Loucy (cell line): ENCODE measurements at regions not wholly inside any gene's neighbourhood (a gene's known extent, or its start where the extent isn't known, plus 50 kb on each side); places are given as distances from the start of the nearest gene placed in this dataset.

Experiments used
- H2AFZ ChIP-seq: fragments of 200-600 bp; sonication (generic); 2 replicates; pipeline ENCODE4 v1.6.0; 2016; ENCODE audit warnings: antibody characterized with exemption, mild to moderate bottlenecking, low read length, moderate library complexity
- H3F3A ChIP-seq: fragments of 200-600 bp; 2 replicates; pipeline ENCODE4 v1.6.0; 2016; ENCODE audit warnings: antibody characterized with exemption, low read depth, mild to moderate bottlenecking
- H3K27me3 ChIP-seq: fragments of 200-600 bp; sonication (generic); 2 replicates; pipeline ENCODE4 v1.6.1; 2014; ENCODE audit warnings: low read length, mild to moderate bottlenecking; ENCODE audit not compliant: insufficient read depth, poor library complexity, severe bottlenecking
- H3K36me3 ChIP-seq: fragments of 200-600 bp; sonication (generic); 2 replicates; pipeline ENCODE4 v1.6.1; 2016; ENCODE audit warnings: low read length; ENCODE audit not compliant: insufficient read depth
- H3K4me1 ChIP-seq: fragments of 200-600 bp; sonication (generic); 2 replicates; pipeline ENCODE4 v1.5.1; 2014; ENCODE audit warnings: low read length, mild to moderate bottlenecking; ENCODE audit not compliant: insufficient read depth, poor library complexity, severe bottlenecking
- H3K4me2 ChIP-seq: fragments of 200-600 bp; sonication (generic); 2 replicates; pipeline ENCODE4 v1.6.0; 2014; ENCODE audit warnings: antibody characterized with exemption, low read length, low read depth, mild to moderate bottlenecking; ENCODE audit not compliant: poor library complexity, severe bottlenecking
- H3K4me3 ChIP-seq: fragments of 200-600 bp; sonication (generic); 2 replicates; pipeline ENCODE4 v1.5.1; 2014; ENCODE audit warnings: low read length, mild to moderate bottlenecking, mixed read lengths; ENCODE audit not compliant: poor library complexity, severe bottlenecking
- H3K79me2 ChIP-seq: fragments of 200-600 bp; sonication (generic); 2 replicates; pipeline ENCODE4 v1.6.1; 2014; ENCODE audit warnings: low read length; ENCODE audit not compliant: insufficient read depth
- H3K9ac ChIP-seq: fragments of 200-600 bp; sonication (generic); 2 replicates; pipeline ENCODE4 v1.6.0; 2014; ENCODE audit warnings: mild to moderate bottlenecking, low read depth, low read length, moderate library complexity; ENCODE audit not compliant: poor library complexity, severe bottlenecking
- H3K9me2 ChIP-seq: fragments of 200-600 bp; sonication (generic); replicated peaks from 2 replicates; pipeline ENCODE4 v1.6.1; 2016; ENCODE audit warnings: low read depth, low read length, mixed read lengths
- H3K9me3 ChIP-seq: fragments of 200-600 bp; sonication (generic); 2 replicates; pipeline ENCODE4 v1.6.1; 2014; ENCODE audit warnings: mild to moderate bottlenecking, antibody characterized with exemption, low read length, low read depth; ENCODE audit not compliant: insufficient read depth
- H4K20me1 ChIP-seq: fragments of 200-600 bp; sonication (generic); 2 replicates; pipeline ENCODE4 v1.6.0; 2014; ENCODE audit warnings: antibody characterized with exemption, low read length, mild to moderate bottlenecking; ENCODE audit not compliant: insufficient read depth, poor library complexity, severe bottlenecking
- CTCF ChIP-seq: fragments of 200-600 bp; sonication (generic); conservative IDR thresholded peaks from 2 replicates; pipeline ENCODE4 v1.5.1; 2014; ENCODE audit warnings: mild to moderate bottlenecking, antibody characterized with exemption, low read length
- EZH2phosphoT487 ChIP-seq: fragments of 200-600 bp; IDR thresholded peaks from 2 replicates; pipeline ENCODE4 v1.6.1; 2018; ENCODE audit warnings: antibody characterized with exemption, mild to moderate bottlenecking, moderate library complexity, borderline replicate concordance

- Histone ChIP-seq H3K79me2 (no peaks in the 10 kb centered on the region), H3K9ac (no peak overlapping the region), H2AFZ (no peak overlapping the region), H3K27me3 (no peaks in the 10 kb centered on the region), H3K4me1 (no peaks in the 10 kb centered on the region), H3K4me3 (no peak overlapping the region), H3F3A (no peaks in the 10 kb centered on the region), H4K20me1 (no peaks in the 10 kb centered on the region), H3K36me3 (no peaks in the 10 kb centered on the region), H3K9me2 (no peaks in the 10 kb centered on the region), H3K9me3 (peaks cover 32% of the 10 kb centered on the region; the same call in 1 of the 2 replicates), H3K4me2 (no peak overlapping the region)
- TF ChIP-seq EZH2phosphoT487 (no peak), CTCF (no peak)
These were observed 50.8 kb upstream of the BOD1L1 start for GRCh38 chr4:13678186-13678924.

- Histone ChIP-seq H3K4me1 (no peaks in the 10 kb centered on the region), H3K4me3 (no peak overlapping the region), H2AFZ (no peak overlapping the region), H3K27me3 (no peaks in the 10 kb centered on the region), H3K9ac (no peak overlapping the region), H4K20me1 (no peaks in the 10 kb centered on the region), H3K9me2 (no peaks in the 10 kb centered on the region), H3F3A (no peaks in the 10 kb centered on the region), H3K79me2 (no peaks in the 10 kb centered on the region), H3K4me2 (no peak overlapping the region), H3K36me3 (no peaks in the 10 kb centered on the region), H3K9me3 (peaks cover 32% of the 10 kb centered on the region; the same call in 1 of the 2 replicates)
- TF ChIP-seq CTCF (no peak), EZH2phosphoT487 (no peak)
These were observed 54.0 kb upstream of the BOD1L1 start for GRCh38 chr4:13681570-13681969.

GRCh38 chr4:13694256-13694655 lies 66.7 kb upstream of the BOD1L1 start:
- H3K36me3 ChIP-seq: no peaks in the 10 kb centered on the region
- no peaks in the 10 kb centered on the region for H3K79me2 ChIP-seq
- H3K4me2 ChIP-seq: no peak overlapping the region
- no peak overlapping the region for H3K4me3 ChIP-seq
- no peaks in the 10 kb centered on the region for H4K20me1 ChIP-seq
- H3K9me3 ChIP-seq: no peaks in the 10 kb centered on the region; the same call in 1 of the 2 replicates
- no peak for TF ChIP-seq EZH2phosphoT487
- TF ChIP-seq CTCF: no peak
- no peak overlapping the region for H3K9ac ChIP-seq
- H2AFZ ChIP-seq: no peak overlapping the region
- H3K4me1 ChIP-seq: no peaks in the 10 kb centered on the region
- H3F3A ChIP-seq: no peaks in the 10 kb centered on the region
- H3K27me3 ChIP-seq: no peaks in the 10 kb centered on the region
- no peaks in the 10 kb centered on the region for H3K9me2 ChIP-seq
